Middle frontal gyrus (tissue), 1 donor: ENCODE measurements at regions not wholly inside any gene's neighbourhood (a gene's known extent, or its start where the extent isn't known, plus 50 kb on each side); places are given as distances from the start of the nearest gene placed in this dataset.

Source experiments
- DNase-seq: peaks from one replicate; pipeline ENCODE4 v3.0.0-alpha.2; 2015; ENCODE audit warnings: low spot score; ENCODE audit errors: extremely low spot score

DNA sequence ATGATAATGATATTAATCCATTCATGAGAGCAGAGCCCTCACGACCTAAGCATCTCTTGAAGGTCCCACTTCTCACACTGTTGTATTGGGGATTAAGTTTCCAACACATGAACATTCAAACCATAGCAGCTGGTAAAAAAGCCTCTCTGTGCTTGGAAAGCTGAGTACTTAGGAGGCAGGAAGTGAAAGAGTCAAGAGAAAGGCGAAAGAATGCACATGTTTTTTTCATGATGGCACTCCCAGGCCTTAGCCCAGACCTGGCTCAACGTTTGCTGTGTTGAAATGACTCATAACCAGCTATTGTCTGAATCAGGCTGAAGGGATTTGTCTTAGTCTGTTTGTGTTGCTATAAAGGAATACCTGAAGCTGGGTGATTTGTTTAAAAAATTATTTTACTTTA is 84.4 kb upstream of the RGMA start:
- no peak for DNase-seq

DNA sequence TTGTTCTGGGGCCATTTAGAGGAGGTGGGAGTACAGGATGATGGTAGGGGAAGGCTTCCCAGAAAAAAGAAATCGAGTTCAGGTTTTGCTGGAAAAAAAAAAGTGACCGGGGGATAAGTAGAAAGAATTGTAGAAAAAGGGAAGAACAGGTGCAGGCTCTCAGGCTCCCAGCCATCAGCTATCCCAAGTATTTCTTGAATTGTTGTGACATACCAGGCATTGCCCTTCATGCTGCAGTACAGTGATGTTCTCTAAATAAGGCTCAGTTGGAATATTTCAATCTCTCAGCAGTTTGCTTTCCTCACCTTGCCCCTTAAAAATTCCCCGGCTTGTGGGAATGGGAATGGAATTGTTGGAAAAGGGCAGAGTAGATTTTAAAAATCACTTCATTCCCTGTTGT is 82.5 kb upstream of the RGMA start:
- DNase-seq, result no peak

GRCh38 chr15:93170329-93170728 is 81.3 kb upstream of the RGMA start:
- no peak for DNase-seq

- DNase-seq, result no peak
Observed at GRCh38 chr15:93168910-93169309, 79.9 kb upstream of the RGMA start.

DNA sequence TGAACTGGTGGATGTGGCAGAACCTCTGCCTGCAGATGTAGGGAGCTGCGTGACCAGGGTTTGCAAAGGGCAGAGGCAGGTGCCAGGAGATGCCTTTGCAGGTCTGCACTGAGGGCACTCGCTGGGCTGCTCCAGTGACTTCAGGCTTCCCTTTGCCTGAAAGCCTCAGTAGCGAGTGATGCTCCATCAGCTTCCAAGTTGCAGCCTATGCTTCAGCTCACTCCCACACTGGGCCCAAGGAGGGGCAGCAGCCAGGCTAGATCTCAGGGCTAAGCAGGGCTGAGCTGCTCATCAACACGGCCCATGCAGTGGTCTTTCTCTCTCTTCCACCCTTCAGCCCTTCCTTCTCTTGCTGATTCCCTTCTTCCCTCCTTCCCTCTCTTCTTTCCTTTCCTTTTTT is 78.3 kb upstream of the RGMA start:
- no peak for DNase-seq

GRCh38 chr15:93166675-93167074 is 77.7 kb upstream of the RGMA start:
- DNase-seq, result no peak

DNA sequence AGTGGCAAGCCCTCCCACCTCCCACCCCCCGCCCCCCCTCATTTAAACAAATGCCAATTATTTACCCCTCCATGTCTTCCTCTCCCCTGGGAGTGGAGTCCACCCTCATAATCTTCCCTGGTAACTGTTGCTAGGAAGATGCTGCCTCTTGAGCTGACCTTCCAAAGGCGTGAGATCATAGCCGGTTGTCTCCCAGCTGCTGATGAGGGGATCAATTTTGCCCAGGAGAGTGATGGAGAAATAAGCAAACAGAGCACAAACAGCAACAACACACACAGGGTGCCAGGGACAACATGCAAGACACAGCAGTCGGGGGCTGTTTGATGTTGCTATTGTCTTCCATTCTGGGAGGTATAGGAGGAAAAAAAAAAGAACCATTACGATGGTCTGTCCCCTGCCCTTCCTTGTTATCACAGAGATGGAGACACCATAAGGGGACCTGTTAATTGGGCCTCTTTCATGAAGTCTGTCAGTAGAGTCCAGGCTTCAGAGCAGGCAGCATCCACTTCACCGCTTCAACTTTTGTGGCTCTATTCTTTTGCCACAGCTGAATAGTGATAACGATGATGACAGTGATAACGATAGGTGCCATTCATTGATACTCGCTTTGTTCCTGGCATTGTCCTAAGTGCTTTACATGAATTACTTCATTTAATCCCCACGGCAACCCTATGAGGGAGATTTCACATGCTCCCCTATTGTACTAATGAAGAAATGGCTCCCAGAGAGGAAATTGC is 76.9 kb upstream of the RGMA start:
- DNase-seq, result no peak

- DNase-seq, result no peak
Observed at GRCh38 chr15:93164409-93164808, 75.4 kb upstream of the RGMA start.

GRCh38 chr15:93162560-93162959 is 73.5 kb upstream of the RGMA start:
- DNase-seq, result no peak

GRCh38 chr15:93159930-93160329 is 70.9 kb upstream of the RGMA start:
- DNase-seq, result no peak

DNA sequence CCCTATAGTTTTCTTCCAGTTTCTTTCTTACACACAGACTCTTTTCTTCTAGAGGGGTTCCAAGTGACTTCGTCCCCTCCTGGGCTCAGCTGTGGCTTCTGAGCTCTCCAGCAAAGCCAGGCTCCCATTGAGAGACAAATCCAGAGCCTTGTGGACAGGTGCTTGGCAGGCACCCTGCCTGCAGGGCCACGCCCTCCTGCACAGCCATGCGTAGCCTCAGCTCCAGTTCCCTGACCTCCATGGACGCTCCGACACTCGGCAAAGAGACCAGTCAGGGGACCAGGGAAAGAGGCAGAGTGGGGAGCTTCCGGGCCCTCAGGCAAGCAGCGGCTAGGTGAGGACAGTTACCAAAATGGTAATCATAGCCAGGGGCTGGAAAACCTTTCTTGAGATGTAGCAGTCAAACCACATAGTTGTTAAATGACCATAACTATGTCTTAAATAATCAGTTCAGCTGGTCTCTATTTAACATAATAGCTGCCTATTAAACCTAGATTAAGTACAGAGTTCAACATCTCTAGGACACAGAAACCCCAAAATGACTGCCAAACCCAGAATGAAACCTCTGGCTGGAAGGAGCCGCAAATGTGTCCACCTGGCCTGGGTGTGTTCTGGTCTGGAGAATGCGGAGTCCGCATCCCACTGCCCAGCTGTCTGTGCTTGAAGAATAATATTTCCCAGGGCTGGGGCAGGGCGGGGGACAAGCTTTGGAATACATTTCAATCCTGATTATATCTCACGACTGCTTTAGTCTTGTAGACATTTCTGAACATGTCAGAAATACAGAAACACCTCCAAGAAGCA is 69.3 kb upstream of the RGMA start:
- DNase-seq, result no peak

DNA sequence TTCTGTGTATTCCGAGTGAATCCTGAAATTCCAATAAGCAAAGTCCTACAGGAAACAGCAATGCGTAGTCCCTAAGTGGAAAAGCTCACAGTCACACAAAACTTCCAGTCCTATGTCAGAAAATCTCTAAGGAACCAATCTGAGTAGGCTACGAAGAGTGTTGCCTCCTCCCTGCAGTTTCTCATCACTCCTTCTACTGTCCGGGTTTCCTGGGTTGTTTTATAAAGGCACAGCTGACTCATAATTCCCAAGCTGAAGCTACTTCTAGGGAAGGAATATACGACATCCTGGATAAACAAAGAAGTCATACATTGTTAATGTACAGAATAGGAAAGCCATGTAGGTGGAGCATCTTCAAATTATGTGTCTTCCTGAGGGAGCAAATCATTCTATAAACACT is 65.7 kb upstream of the RGMA start:
- no peak for DNase-seq

DNA sequence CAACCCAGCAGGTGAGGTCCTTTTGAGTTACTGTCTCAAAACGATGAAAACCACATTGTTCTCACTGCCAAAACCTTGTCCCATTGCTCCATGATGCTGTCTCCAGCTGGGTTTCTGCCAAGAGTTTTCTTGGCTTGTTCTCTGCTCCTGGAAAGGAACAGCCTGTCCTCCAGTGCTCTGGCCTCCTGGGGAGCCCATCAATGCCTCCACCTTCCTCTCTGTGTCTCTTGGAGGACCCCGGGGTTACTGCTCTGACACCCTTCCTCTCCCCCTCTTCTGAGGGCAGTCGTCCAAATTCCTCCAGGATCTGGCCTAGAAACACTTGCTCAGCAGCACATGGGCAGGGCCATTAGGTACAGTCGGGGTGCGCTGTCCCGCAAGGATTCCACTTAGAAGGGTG is 63.9 kb upstream of the RGMA start:
- peak; percentile 14 for DNase-seq

- no peak for DNase-seq
Observed at GRCh38 chr15:93152360-93152759, 63.3 kb upstream of the RGMA start.

DNA sequence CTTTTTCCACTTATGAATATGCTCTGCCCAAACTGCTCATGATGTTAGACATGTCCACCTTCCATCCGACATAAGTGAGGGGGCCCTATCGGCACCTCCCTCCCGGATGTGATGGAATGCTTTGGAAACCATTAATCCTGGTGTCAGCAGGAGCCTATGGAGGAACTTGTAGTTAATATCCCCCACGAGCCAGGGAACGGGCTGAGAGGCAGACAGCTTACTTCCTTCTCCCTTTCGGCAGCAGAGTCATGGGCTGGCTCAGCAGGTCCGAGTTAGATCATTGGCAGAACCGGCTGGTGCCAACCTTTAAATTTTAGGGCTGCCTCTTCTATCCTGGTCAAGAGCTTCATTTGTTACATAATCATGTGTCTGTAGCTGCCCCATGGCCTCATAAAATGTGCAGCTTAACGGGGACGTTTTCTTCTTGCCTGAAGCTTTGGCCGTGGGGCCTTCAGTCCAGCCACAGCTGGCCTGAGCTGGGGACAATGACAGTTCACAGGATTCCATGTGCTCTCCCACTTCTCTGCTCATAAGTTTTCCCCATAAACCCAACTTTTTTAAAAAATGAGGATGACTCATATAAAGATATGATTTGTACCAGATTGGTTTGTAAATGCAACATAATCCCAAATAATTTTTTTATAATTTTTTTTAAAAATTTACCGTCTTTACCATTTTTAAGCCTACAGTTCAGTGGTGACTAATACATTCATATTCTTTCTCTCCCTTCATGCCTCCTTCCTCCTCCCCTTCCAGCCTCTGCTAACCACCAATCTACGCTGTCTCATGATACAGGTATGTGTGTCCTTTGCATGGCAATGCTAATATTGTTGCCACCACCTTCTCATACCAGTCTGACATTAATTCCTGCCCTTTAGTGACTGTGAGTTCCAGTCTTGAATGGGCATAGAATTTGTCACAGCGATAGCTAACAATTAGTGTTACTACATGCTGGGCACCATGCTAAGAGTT is 62.2 kb upstream of the RGMA start:
- no peak for DNase-seq

- DNase-seq, result no peak
Observed at GRCh38 chr15:93146601-93147000, 57.6 kb upstream of the RGMA start.

DNA sequence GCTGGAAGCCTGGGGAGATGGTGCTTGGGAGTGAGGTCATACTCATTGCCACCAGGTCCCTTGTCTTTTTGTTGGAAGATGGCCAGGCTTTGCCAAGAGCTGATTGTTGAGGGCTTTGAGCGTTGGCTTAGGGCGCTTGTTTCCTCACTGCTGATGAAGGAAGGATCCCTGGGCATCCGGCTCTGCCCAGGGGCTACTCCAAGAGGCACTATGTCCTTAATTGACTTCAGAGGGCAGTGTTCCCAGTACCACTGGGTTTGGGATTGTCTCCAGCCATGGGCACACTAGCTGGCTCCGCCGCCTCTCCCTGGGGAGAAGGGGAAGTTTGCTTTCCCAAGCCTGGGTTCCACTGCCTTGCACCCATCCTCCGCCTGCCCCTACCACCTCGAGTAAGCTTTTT is 57.2 kb upstream of the RGMA start:
- no peak for DNase-seq

- no peak for DNase-seq
Observed at GRCh38 chr15:93144463-93145236, 55.6 kb upstream of the RGMA start.

DNA sequence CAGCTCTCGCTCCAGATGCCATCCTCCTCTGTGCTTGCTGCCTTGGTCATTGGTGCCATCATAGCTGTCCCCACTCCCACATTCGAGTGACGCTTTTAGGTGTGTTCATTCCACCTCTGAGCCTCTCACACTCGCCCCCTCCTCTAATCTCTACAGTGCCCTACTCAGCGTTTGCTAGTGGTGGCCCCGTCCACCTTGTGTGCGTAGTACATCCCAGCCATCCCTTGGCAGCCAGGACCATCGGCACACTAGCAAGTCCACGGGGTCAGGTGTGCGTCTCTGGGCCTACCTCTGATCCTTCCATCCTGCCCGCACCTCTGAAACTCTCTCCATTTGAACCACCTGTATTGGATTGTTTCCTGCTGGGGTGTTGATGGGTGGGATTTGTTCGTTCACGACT is 54.2 kb upstream of the RGMA start:
- no peak for DNase-seq

DNA sequence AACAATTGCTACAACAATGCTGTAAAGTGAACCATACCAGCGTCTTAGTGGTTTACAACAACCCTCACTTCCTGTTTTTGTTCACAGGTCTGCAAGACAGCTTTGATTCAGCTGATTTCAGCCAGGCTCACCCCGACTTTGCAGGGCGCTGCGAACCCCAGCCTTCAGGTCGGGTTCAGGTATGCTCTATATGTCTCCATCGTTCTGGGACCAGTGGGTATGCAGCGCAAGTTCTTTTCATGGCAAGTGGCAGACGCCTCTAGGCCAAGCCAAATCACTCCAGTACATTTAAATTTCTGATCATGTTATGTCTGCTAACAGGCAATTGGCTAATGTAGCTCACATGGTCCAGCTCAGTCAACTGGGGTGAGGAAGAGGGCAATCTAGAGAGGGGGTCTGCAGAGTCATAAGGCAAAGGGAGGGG is 52.4 kb upstream of the RGMA start:
- no peak for DNase-seq

DNA sequence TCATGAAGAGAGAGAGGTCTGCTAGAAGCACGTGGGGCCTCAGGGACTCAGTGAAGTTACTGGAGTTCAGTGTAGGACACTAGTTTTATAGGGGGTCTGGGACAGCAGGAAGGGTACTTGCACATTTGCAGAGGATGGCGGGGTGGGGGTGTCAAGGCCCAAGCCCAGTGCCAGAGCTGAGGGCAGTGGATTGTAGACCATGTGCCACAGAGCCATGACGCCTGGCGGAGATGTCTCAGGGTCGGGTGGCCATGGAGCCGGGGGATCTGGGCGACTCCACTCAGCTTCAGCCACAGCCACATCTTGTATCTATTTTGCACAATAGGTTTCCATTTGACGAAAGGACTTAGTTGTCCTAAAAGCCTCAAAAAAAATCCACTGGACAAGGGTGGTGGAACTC is 50.4 kb upstream of the RGMA start:
- DNase-seq, result no peak
